ENCODE measurements at regions not wholly inside any gene's neighbourhood (a gene's known extent, or its start where the extent isn't known, plus 50 kb on each side); places are given as distances from the start of the nearest gene placed in this dataset.
"Not testable (repeated sequence)": the region's sequence is repeated elsewhere in the genome, so short reads cannot be mapped to it uniquely, and the experiment has no call there.

DNA sequence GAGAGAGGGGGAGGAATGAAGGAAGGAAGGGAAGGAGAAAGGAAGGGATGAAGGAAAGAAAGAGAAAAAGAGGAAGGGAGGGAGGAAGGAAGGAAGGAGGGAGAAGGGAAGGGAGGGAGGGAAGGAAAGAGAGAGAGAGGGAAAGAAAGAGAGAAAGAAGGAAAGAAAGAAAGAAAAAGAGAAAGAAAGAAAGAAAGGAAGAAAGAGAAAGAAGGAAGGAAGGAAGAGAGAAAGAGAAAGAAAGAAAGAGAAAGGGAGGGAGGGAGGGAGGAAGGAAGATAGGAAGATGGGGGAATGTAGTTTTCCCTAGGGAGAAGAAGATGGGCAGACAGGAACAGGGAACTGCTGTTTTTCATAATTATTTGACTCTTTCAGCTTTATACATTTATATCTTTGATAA lies 115.1 kb upstream of the CXADR start:
- DNase-seq (ENCODE audit: low read depth) = no peak

DNA sequence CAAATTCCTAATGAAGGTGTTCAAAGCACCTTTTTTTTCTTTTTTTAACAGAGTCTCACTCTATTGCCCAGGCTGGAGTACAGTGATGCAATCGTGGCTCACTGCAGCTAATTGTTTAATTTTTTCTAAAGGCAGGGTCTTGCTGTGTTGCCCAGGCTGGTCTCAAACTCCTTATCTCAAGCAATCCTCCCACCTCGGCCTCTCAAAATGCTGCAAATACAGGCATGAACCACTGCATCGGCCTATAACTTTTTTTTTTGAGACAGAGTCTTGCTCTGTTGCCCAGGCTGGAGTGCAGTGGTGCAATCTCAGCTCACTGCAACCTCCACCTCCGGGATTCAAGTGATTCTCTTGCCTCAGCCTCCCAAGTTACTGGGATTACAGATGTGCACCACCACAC lies 113.9 kb upstream of the CXADR start:
- DNase-seq (ENCODE audit: low read depth) = not testable (repeated sequence)

DNA sequence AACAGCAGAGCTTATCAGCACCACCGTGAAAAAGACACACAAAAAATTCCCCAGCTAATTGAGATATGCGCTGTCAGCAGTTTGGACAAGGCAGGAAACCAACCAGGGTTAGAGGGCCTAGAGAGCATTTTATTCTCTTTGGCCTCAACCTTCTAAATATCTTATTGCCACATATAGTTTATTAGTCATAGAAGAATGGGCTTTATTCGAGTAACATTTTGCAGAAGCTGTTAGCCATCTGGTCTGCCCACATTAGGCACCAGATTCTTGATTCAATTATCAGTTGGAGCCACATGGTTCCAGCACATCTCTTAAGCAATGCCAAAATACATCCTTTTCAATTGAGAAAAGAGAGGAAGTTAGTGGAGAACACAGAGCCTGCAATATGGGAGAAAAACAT lies 109.9 kb upstream of the CXADR start:
- no peak for DNase-seq (ENCODE audit: low read depth)

DNA sequence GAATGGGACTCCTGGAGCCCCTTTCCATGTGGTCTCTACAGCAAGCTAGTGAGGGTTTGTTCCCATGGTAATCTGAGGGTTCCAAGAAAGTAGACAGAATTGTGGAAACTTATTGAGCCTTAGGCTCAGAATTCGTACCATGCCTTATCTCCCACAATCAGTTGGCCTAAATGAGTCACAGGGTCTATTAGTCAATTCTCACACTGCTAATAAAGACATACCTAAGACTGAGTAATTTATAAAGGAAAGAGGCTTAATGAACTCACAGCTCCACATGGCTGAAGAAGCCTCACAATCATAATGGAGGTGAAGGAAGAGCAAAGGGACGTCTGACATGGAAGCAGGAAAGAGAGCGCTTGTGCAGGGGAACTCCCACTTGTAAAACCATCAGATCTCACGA lies 106.6 kb upstream of the CXADR start:
- no peak for DNase-seq (ENCODE audit: low read depth)

DNA sequence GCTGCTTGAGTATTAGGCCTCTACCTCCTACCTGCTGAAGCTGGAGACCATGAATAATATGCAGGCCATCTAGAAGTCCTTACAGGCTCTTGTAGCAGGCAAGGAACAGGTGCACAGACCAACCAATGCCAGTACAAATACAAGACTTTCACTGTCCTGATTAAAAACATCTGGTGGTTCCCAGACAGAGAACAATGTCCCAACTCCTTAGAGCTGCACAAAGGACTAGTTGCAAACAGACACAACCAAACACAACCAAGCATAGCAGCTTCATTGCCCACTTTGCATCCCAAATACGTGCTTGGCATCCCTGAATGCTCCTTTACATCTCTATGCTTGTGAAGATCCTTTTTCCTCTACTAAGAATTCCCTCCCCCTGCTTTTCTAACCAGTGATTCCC lies 98.1 kb upstream of the CXADR start:
- DNase-seq (ENCODE audit: low read depth) = no peak

DNA sequence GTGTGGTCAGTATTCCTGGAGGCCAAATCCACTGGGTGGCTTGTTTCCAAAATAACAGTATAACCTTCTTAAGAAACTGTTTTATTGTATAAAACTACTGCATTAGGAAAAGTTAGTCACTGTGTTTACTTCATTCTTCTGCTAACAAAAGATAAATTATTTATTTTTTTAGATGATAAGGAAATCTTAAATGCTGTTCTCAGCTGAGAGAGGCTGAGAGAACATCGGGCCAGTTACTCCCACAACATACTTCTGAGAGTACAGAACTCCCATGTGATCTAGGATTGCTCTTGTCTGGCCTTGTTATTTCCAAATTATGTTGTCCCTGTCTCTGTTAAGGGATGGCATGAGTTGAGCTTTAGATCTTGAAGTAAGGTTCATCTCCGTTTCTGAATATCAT lies 96.7 kb upstream of the CXADR start:
- no peak for DNase-seq (ENCODE audit: low read depth)

DNA sequence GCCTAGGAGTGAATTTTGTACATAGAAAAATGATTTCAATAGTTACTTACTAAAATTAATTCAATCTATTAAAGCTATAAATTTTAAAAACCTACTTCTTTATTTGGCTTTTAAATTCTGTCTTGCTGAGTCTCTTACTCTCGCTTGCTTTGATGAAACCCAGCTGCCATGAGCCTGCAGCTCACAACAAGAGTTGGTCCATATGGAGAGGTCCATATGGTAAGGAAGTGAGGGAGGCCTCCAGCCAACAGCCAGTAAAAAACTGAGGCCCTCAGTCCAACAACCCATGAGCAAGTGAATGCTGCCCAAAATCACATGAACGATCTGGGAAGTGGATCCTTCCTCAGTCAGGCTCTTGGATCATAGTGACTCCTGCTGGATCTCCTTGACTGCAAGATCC lies 89.9 kb upstream of the CXADR start:
- no peak for DNase-seq (ENCODE audit: low read depth)

DNA sequence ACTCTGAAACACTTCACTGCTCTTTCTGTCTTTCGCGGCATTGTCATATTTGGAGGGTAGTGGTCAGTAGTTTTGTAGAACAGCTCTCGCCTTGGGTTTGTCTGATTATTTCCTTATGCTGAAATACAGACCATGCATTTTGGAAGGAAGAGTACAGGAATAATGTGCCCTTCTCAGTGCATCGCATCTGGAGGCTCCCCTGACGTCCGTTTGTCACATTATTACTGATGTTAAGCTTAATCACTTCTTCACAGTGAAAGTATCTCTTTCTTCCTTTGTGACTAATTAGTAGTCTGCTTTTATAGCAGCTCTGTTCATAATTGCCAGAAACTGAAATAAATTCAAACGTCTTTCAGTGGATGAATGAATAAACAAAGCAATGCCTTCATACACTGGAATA lies 85.7 kb upstream of the CXADR start:
- DNase-seq (ENCODE audit: low read depth) = no peak

DNA sequence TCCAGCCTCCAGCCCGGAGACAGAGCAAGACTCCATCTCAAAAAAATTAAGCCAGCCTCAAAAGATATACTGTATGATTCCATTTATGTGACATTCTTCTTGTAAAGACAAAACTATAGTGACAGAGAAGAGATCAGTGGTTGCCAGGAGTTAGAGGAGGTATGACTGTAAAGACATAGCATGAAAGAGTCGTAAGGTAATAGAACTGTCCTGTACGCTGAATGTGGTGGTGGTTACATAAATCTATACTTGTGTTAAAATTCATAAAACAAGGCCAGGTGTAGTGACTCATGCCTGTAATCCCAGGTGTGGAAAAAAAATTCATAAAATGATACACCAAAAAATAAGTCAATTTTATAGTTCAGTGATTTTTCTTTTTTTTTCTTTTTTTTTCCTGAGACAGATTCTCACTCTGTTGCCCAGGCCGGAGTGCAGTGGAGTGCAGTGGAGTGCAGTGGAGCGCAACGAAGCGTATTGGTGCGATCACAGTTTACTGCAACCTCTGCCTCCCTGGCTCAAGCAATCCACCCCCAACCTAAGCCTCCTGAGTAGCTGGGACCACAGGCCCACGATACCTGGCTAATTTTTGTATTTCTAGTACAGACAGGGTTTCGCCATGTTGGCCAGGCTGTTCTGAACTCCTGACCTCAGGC lies 84.9 kb upstream of the CXADR start:
- DNase-seq (ENCODE audit: low read depth) = no peak

DNA sequence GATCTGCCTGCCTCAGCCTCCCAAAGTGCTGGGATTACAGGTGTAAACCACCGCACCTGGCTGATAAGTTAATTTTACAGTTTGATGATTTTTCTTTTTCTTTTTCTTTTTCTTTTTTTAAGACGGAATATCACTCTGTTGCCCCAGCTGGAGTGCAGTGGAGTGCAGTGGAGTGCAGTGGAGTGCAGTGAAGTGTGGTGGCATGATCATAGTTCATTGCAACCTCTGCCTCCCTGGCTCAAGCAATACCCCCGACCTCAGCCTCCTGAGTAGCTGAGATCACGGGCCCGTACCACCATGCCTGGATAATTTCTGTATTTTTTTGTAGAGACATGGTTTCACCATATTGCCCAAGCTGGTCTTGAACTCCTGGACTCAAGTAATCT lies 84.4 kb upstream of the CXADR start:
- DNase-seq (ENCODE audit: low read depth) = no peak

DNA sequence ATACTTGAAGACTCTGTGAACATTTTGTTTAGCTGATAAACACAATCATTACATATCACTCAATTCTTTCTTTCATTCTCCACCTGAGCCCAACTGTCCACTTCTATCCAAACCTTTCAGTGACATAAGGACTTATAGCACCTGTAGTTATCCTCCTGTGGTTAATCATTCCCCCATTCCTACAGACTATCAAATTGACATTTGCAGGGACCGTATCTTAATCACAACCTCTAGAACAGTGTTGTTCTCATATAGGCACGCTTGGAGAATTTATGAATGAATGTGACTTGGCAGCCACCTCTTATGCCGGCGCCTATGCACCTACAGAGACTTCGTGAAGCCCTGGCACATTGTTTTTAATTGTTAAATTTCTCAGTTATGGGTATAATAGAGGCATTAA lies 83.9 kb upstream of the CXADR start:
- no peak for DNase-seq (ENCODE audit: low read depth)

DNA sequence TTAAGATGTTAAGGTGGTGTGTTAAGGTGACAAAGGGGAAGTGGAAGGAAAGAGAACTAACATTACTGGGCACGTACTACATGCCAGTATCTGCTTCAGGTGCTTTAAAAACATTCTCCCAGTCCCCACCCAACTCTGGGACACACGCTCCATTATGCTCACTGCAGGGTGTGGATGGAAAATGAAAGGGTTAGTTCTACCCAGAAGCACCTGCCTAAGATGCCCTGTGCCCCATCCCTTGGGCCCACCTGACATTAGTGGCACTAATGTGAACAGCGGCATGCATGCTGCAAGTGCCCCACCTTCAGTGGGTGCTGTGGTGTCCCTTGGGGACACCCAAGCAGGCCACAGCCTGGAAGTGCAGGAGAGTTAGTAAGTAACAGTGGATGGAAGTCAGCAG lies 82.9 kb upstream of the CXADR start:
- DNase-seq (ENCODE audit: low read depth) = no peak

DNA sequence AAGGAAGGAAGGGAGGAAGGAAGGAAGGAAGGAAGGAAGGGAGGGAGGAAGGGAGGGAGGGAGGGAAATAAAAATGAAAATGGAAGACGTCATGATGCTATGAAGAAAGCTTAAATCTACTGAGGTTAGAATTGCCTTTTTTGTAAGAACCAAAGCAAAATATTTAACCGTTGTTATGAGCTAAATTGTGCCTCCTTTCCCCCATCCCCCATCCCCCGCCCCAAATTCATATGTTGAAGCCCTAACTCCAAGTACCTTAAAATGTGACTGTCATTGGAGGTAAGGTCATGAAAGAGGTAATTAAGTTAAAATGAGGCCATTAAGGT lies 80.1 kb upstream of the CXADR start:
- no peak for DNase-seq (ENCODE audit: low read depth)

DNA sequence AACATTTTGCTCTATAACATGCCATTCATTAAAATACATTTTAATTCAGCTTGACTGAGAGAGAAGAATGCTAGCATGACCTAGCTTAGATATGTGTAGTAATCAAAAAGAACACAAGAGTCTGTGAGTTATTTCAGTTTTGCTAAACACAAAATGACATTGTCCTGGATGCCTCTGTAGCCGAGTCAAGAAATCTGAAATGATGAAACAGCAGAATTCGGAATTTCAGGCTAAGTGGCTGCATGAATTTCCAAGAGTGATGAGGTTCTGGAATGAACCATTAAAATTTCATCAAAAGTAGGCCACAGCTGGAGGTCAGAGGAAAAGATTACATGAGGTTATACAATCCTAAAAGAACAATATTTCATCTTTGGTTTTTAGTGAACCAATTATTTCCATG lies 79.1 kb upstream of the CXADR start:
- DNase-seq (ENCODE audit: low read depth) = no peak

DNA sequence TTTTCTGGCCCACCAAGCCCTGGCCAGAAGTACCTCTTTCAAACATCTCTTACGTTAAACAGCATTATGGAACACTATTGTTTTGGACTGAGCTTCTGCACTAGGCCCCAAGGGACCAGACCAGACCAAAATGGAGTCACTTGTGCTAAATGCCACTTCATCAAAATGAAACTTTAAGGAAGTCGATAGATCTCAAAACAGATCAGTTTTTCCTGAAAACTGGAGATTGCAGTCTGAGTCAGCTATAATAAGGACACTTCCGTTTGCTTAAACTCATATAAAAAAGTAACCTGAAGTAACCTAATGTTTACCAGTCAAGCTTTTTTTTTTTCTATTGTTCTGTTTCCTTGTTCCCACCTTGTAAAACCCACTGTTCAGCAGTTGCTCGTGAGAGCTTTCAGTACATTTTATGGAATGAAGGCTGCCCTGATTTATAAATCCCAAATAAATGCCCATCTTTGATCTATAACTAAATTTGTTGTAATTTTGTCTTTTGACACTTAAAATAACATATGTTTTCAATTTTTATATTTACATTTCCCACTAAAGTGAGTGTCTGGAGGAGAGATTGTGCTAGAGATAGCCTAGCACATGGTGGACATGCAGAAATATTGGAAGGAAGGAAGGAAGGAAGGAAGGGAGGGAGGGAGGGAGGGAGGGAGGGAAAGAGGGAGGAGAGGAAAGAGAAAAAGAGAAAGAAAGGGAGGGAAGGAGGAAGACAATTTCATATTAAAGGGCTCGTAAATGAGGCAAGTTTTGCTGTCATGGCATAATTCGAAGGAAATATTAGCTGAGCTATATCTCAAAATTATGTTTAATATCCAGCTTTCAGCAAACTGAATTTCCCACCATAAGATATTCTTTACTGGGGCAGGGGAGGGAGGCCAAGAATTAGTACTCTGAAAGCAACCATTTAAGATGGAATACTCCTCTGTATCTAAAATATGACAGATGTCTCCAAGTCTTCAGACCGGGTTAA lies 77.0 kb upstream of the CXADR start:
- no peak for DNase-seq (ENCODE audit: low read depth)

DNA sequence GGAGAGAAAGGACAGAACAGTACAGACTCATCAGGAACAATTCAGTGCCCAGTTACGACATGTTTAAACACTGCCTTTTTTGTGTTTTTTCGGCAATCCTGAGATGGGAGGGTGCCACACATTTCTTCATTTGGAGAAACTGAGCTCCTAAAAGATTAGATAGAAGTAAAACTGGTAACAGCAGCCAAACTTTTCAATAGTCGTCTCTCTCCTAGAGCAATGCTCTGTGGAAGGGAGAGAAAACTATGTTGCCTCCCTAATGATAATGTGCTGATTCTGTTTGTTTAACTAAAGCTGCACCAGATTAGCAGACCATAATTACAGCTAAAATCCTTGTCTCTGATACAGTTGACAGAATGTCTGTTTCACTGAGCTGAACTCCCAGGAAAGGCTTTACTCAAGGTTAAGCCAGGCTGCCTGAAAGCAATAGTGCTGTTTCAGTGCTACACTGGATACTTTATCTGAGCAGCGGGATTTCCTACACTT lies 76.2 kb upstream of the CXADR start:
- DNase-seq (ENCODE audit: low read depth) = no peak

DNA sequence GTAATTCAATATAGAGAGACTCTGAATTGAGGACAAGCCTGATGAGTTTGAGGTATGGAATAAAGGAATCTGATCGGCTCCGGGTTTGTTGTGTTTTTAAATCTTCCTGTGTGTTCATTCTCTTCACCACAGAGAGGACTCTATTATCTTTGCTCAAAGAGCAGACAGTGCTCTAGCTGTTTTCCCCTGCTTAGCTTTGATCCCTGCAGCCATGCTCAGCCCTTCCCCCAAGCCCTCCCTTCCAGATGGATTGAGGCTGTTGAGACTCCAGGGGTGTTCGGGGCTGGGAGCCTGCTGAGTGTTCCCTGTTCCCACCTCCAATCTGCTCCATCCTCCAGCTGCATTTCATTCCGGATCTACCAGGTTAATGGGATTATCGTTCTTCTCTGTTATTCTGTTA lies 74.2 kb upstream of the CXADR start:
- no peak for DNase-seq (ENCODE audit: low read depth)

DNA sequence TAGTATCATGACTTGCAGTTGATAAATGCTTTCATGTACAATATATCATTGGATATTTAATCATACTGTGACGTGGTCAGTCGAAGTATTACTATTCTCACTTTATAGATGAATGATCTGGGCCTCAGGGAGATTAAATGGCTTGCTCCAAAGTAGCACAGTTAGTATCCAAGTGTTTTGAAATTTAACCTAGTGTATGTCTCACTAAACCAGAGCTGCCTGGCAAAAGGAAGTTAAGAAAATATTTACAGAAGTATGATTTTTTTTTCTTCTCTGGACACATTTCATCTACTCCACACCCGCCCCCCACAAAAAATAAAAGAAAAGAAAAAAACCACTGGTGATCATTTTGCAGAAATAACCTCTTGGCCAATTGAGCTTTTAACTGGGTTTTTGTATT lies 71.9 kb upstream of the CXADR start:
- DNase-seq (ENCODE audit: low read depth) = no peak

DNA sequence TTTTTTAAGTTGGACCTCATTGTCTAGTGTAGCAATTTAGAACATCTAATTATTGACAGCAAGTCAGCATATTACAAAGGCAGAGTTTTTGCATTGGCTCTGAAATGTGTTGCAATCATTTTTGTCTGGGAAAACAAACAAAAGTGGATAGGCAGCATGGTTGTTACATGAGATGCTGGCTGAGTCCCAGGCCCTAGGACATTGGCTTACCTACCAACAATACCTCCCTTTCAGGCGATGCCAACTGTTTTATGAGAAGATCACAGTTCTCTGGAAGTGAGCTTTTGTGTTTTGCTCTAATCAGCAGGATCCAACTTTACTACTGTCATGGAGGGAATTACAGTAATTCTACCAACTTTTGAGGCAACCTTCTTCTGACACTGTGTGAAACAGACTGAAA lies 71.5 kb upstream of the CXADR start:
- no peak for DNase-seq (ENCODE audit: low read depth)

DNA sequence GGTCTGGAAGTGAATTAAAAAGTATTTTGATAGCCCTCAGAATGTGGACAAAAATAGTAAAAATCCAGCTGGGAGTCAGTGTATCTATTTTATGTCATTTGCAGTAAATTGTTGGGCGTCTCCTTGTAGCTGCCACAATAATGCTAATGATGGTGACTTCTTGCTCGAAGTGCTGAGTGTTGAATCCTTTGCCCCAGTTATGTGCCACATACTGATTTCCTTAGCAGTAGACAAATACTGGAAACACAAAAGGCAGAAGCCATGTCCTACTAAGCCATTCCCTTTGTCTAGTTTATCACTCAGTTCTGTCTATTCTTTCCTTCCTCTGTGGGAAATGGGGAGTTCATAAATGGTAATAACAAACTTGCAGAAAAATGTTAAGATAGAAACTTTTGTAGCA lies 70.7 kb upstream of the CXADR start:
- no peak for DNase-seq (ENCODE audit: low read depth)

DNA sequence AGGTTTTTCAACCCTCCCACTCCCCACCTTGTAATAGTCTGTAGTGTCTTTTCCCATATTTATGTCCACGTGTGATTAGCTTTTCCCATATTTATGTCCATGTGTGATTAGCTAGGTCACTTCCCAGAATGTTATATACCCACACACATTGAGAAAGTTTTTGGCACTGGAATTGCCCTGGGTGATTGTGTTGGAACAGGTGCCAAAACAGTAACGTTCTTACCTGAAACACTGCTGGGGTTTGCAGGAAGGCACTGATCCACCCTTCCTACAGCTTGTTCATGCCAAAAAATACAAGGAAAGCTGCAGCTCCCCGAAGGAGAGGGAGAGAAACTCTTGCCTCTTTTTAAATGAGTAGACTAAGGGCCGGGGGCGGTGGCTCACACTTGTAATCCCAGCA lies 68.0 kb upstream of the CXADR start:
- no peak for DNase-seq (ENCODE audit: low read depth)

DNA sequence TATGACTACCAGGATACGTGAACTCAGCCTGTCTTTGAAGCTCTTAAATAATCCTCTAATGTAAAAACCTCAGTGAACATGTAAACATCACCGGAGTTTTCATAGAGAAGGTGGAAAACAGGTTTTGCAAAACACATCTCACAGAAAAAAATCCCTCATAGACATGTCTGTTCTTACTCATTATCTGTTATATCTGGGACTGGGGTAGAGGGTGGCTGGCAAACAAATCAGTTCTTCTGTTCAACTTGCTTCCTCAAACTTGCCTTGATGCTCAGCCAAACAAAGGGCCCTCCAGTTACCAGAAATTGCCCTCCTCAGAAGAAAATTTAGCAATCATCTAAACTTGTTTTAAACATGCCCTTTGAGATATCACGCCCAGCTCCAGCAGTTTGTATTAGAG lies 66.1 kb upstream of the CXADR start:
- no peak for DNase-seq (ENCODE audit: low read depth)

DNA sequence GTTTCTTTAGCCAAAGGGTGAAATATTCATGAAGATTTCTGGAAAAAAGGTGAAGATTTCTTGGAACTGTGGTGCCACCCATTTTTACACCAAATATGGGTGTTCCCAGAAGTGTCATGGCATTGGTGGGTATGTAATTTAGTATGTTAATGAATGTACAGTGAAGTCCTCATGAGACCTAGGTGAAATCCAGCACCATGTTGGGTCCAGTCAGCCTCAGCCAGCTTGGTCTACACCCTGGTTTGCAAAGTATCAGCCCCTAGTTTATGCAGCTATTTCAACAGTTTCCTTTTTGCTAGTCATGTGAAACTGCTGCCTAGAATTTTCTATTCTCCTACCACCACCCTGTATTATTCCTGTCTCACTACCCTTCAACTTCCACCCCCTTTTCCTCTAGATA lies 63.1 kb upstream of the CXADR start:
- DNase-seq (ENCODE audit: low read depth) = no peak

DNA sequence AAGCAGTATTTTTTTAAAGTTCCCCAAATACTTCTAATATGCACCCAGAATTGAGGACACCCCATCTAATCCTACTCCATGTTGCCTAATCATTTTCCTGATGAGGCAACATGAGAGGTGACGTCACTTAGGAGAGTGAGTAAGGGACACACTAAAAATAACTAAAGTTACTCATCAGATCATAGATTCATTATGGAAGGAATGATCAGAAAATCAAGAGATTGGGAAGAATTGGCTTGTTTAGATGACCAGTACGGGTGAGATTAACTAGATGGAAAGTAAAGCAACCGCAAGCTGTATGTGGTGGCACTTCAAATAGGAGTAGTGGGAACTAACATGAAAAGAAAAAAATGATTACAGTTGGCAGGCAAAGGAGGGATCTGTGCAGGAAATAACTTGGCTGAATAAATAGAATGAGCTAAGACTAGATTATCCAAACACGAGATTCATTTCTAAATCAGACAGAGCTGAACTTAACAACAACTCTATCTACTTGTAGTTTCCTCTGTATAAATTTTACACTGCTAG lies 61.4 kb upstream of the CXADR start:
- DNase-seq (ENCODE audit: low read depth) = no peak

All from stimulated activated CD8-positive, alpha-beta memory T cell treated with anti-CD3 and anti-CD28 coated beads, Interleukin-4, amount 100 ng/mL, for 24 hours (primary cell).